ENCODE measurements at regions not wholly inside any gene's neighbourhood (a gene's known extent, or its start where the extent isn't known, plus 50 kb on each side); places are given as distances from the start of the nearest gene placed in this dataset.

- Mint-ChIP-seq H3K4me3 (no peak overlapping the region), H3K4me1 (ENCODE audit: low read depth in 2 of 2) (no peaks in the 10 kb centered on the region), H3K9me3 (no peaks in the 10 kb centered on the region), H3K27ac (no peak overlapping the region), H3K36me3 (ENCODE audit: insufficient read depth) (no peaks in the 10 kb centered on the region), H3K27me3 (peaks cover 11 to 17% of the 10 kb centered on the region in 2 donors)
- DNase-seq = no peak
- no peak for ATAC-seq (replicated peaks)
Observed at GRCh38 chr1:18037651-18038050, 69.9 kb upstream of the IGSF21 start.

GRCh38 chr1:18038051-18038450 lies 69.5 kb upstream of the IGSF21 start:
- no peak overlapping the region for H3K4me3 Mint-ChIP-seq
- H3K27me3 Mint-ChIP-seq = peaks cover 7 to 14% of the 10 kb centered on the region in 2 donors
- H3K9me3 Mint-ChIP-seq = no peaks in the 10 kb centered on the region
- ATAC-seq (replicated peaks) (no peak), DNase-seq (no peak)
- no peak overlapping the region for H3K27ac Mint-ChIP-seq
- no peaks in the 10 kb centered on the region for H3K36me3 Mint-ChIP-seq (ENCODE audit: insufficient read depth)
- H3K4me1 Mint-ChIP-seq (ENCODE audit: low read depth in 2 of 2) = no peaks in the 10 kb centered on the region

GRCh38 chr1:18039102-18039501 lies 68.5 kb upstream of the IGSF21 start:
- Mint-ChIP-seq H3K27ac (no peak overlapping the region), H3K4me3 (no peak overlapping the region), H3K9me3 (no peaks in the 10 kb centered on the region), H3K36me3 (ENCODE audit: insufficient read depth) (no peaks in the 10 kb centered on the region), H3K27me3 (peaks cover 9 to 21% of the 10 kb centered on the region in 2 donors), H3K4me1 (ENCODE audit: low read depth in 2 of 2) (no peaks in the 10 kb centered on the region)
- DNase-seq = no peak
- ATAC-seq (replicated peaks) = no peak

- H3K27ac Mint-ChIP-seq = no peak overlapping the region
- peaks cover 15 to 25% of the 10 kb centered on the region in 2 donors for H3K27me3 Mint-ChIP-seq
- ATAC-seq (replicated peaks) (no peak), DNase-seq (no peak)
- no peaks in the 10 kb centered on the region for H3K4me1 Mint-ChIP-seq (ENCODE audit: low read depth in 2 of 2)
- H3K36me3 Mint-ChIP-seq (ENCODE audit: insufficient read depth) = no peaks in the 10 kb centered on the region
- no peak overlapping the region for H3K4me3 Mint-ChIP-seq
- H3K9me3 Mint-ChIP-seq = no peaks in the 10 kb centered on the region
Observed at GRCh38 chr1:18041102-18041501, 66.5 kb upstream of the IGSF21 start.

- ATAC-seq (replicated peaks) (no peak), DNase-seq (no peak)
- H3K4me1 Mint-ChIP-seq (ENCODE audit: low read depth in 2 of 2) = no peaks in the 10 kb centered on the region
- no peak overlapping the region for H3K27ac Mint-ChIP-seq
- H3K27me3 Mint-ChIP-seq = peaks cover 15 to 29% of the 10 kb centered on the region in 2 donors
- H3K9me3 Mint-ChIP-seq = no peaks in the 10 kb centered on the region
- H3K4me3 Mint-ChIP-seq = no peak overlapping the region
- no peaks in the 10 kb centered on the region for H3K36me3 Mint-ChIP-seq (ENCODE audit: insufficient read depth)
Observed at GRCh38 chr1:18041685-18042355, 65.8 kb upstream of the IGSF21 start.

- Mint-ChIP-seq H3K27ac (no peak overlapping the region), H3K36me3 (ENCODE audit: insufficient read depth) (no peaks in the 10 kb centered on the region), H3K27me3 (peaks cover 15 to 33% of the 10 kb centered on the region in 2 donors), H3K9me3 (peaks cover 0 to 2% of the 10 kb centered on the region in 2 donors), H3K4me3 (no peak overlapping the region), H3K4me1 (ENCODE audit: low read depth in 2 of 2) (no peaks in the 10 kb centered on the region)
- ATAC-seq (replicated peaks) (no peak), DNase-seq (no peak)
Observed at GRCh38 chr1:18043871-18044270, 63.7 kb upstream of the IGSF21 start.

- Mint-ChIP-seq H3K4me3 (no peak overlapping the region), H3K36me3 (ENCODE audit: insufficient read depth) (no peaks in the 10 kb centered on the region), H3K27ac (no peak overlapping the region), H3K27me3 (peaks cover 15 to 27% of the 10 kb centered on the region in 2 donors), H3K9me3 (peaks cover 5 to 10% of the 10 kb centered on the region in 2 donors), H3K4me1 (ENCODE audit: low read depth in 2 of 2) (no peaks in the 10 kb centered on the region)
- ATAC-seq (replicated peaks) = no peak
- no peak for DNase-seq
Observed at GRCh38 chr1:18045203-18045602, 62.4 kb upstream of the IGSF21 start.

- ATAC-seq (replicated peaks) = no peak
- H3K27ac Mint-ChIP-seq = no peak overlapping the region
- H3K27me3 Mint-ChIP-seq = peaks cover 15 to 27% of the 10 kb centered on the region in 2 donors
- no peaks in the 10 kb centered on the region for H3K4me1 Mint-ChIP-seq (ENCODE audit: low read depth in 2 of 2)
- DNase-seq = no peak
- H3K4me3 Mint-ChIP-seq = no peak overlapping the region
- peaks cover 5 to 10% of the 10 kb centered on the region in 2 donors for H3K9me3 Mint-ChIP-seq
- no peaks in the 10 kb centered on the region for H3K36me3 Mint-ChIP-seq (ENCODE audit: insufficient read depth)
Observed at GRCh38 chr1:18045621-18046020, 62.0 kb upstream of the IGSF21 start.

GRCh38 chr1:18047122-18047521 lies 60.5 kb upstream of the IGSF21 start:
- peaks cover 5 to 10% of the 10 kb centered on the region in 2 donors for H3K9me3 Mint-ChIP-seq
- no peak for ATAC-seq (replicated peaks)
- peaks cover 15 to 21% of the 10 kb centered on the region in 2 donors for H3K27me3 Mint-ChIP-seq
- H3K36me3 Mint-ChIP-seq (ENCODE audit: insufficient read depth) = no peaks in the 10 kb centered on the region
- no peaks in the 10 kb centered on the region for H3K4me1 Mint-ChIP-seq (ENCODE audit: low read depth in 2 of 2)
- DNase-seq = no peak
- no peak overlapping the region for H3K4me3 Mint-ChIP-seq
- H3K27ac Mint-ChIP-seq = no peak overlapping the region

GRCh38 chr1:18049228-18049627 lies 58.4 kb upstream of the IGSF21 start:
- Mint-ChIP-seq H3K4me1 (ENCODE audit: low read depth in 2 of 2) (no peaks in the 10 kb centered on the region), H3K36me3 (ENCODE audit: insufficient read depth) (no peaks in the 10 kb centered on the region), H3K4me3 (no peak overlapping the region), H3K27me3 (peaks cover 5 to 14% of the 10 kb centered on the region in 2 donors), H3K9me3 (peaks cover 5 to 10% of the 10 kb centered on the region in 2 donors), H3K27ac (no peak overlapping the region)
- DNase-seq (no peak), ATAC-seq (replicated peaks) (no peak)

- H3K27me3 Mint-ChIP-seq = peaks cover 5 to 10% of the 10 kb centered on the region in 2 donors
- H3K9me3 Mint-ChIP-seq = peaks cover 5 to 10% of the 10 kb centered on the region in 2 donors
- H3K27ac Mint-ChIP-seq = no peak overlapping the region
- H3K4me1 Mint-ChIP-seq (ENCODE audit: low read depth in 2 of 2) = no peaks in the 10 kb centered on the region
- DNase-seq (no peak), ATAC-seq (replicated peaks) (no peak)
- no peaks in the 10 kb centered on the region for H3K36me3 Mint-ChIP-seq (ENCODE audit: insufficient read depth)
- H3K4me3 Mint-ChIP-seq = no peak overlapping the region
Observed at GRCh38 chr1:18052671-18053070, 54.9 kb upstream of the IGSF21 start.

GRCh38 chr1:18055156-18055555 lies 52.4 kb upstream of the IGSF21 start:
- Mint-ChIP-seq H3K27me3 (peaks cover 10 to 18% of the 10 kb centered on the region in 2 donors), H3K4me3 (no peak overlapping the region), H3K9me3 (no peaks in the 10 kb centered on the region), H3K27ac (no peak overlapping the region), H3K36me3 (ENCODE audit: insufficient read depth) (no peaks in the 10 kb centered on the region), H3K4me1 (ENCODE audit: low read depth in 2 of 2) (no peaks in the 10 kb centered on the region)
- DNase-seq (no peak), ATAC-seq (replicated peaks) (no peak)

- Mint-ChIP-seq H3K4me1 (ENCODE audit: low read depth in 2 of 2) (no peaks in the 10 kb centered on the region), H3K4me3 (no peak overlapping the region), H3K27ac (no peak overlapping the region), H3K9me3 (no peaks in the 10 kb centered on the region), H3K27me3 (peaks cover 10 to 20% of the 10 kb centered on the region in 2 donors), H3K36me3 (ENCODE audit: insufficient read depth) (no peaks in the 10 kb centered on the region)
- ATAC-seq (replicated peaks) = no peak
- DNase-seq = no peak
Observed at GRCh38 chr1:18056545-18056944, 51.1 kb upstream of the IGSF21 start.

- Mint-ChIP-seq H3K36me3 (ENCODE audit: insufficient read depth) (no peaks in the 10 kb centered on the region), H3K27me3 (peaks cover 10 to 23% of the 10 kb centered on the region in 2 donors), H3K4me1 (ENCODE audit: low read depth in 2 of 2) (no peaks in the 10 kb centered on the region), H3K4me3 (no peak overlapping the region), H3K27ac (no peak overlapping the region), H3K9me3 (peaks cover 0 to 1% of the 10 kb centered on the region in 2 donors)
- DNase-seq (no peak), ATAC-seq (replicated peaks) (no peak)
Observed at GRCh38 chr1:18057623-18058022, 50.0 kb upstream of the IGSF21 start.

All from effector memory CD8-positive, alpha-beta T cell (primary cell).